Fibroblast of pulmonary artery (primary cell): ENCODE measurements at regions not wholly inside any gene's neighbourhood (a gene's known extent, or its start where the extent isn't known, plus 50 kb on each side); places are given as distances from the start of the nearest gene placed in this dataset.
"Not testable (repeated sequence)": the region's sequence is repeated elsewhere in the genome, so short reads cannot be mapped to it uniquely, and the experiment has no call there.

ENCODE experiments used
- DNase-seq: peaks from one replicate; pipeline ENCODE4 v3.0.0-alpha.2; 2010; ENCODE audit warnings: low read depth
- H3K4me3 ChIP-seq: replicated peaks from 2 replicates; pipeline ENCODE4 v1.5.1; 2011; ENCODE audit warnings: low read depth, mild to moderate bottlenecking, control low read depth, low read length, moderate library complexity
- CTCF ChIP-seq: IDR thresholded peaks from 2 replicates; pipeline ENCODE4 v1.5.1; 2011; ENCODE audit warnings: mild to moderate bottlenecking, control low read depth, low read length, inconsistent platforms; ENCODE audit errors: missing control alignments

- H3K4me3 ChIP-seq, result no peak overlapping the region
- TF ChIP-seq CTCF, result no peak
- no peak for DNase-seq
Observed at GRCh38 chr7:125966278-125967048, 1036.8 kb upstream of the POT1 start.

- TF ChIP-seq CTCF, result no peak
Observed at GRCh38 chr7:125934955-125935354, 1005.3 kb upstream of the POT1 start.

GRCh38 chr7:125934539-125934938 is 1004.9 kb upstream of the POT1 start:
- DNase-seq, result no peak
- no peak for TF ChIP-seq CTCF
- H3K4me3 ChIP-seq, result no peak overlapping the region

More at GRCh38 chr7:125934955-125935354, 1005.3 kb upstream of the POT1 start:
- no peak for DNase-seq
- H3K4me3 ChIP-seq, result no peak overlapping the region

GRCh38 chr7:125930848-125931247 is 1001.2 kb upstream of the POT1 start:
- no peak for TF ChIP-seq CTCF
- DNase-seq, result no peak
- no peak overlapping the region for H3K4me3 ChIP-seq

- TF ChIP-seq CTCF, result no peak
- DNase-seq, result no peak
- no peak overlapping the region for H3K4me3 ChIP-seq
Observed at GRCh38 chr7:125927556-125927955, 997.9 kb upstream of the POT1 start.

GRCh38 chr7:125926621-125927020 is 997.0 kb upstream of the POT1 start:
- H3K4me3 ChIP-seq, result no peak overlapping the region
- DNase-seq, result no peak
- TF ChIP-seq CTCF, result no peak

GRCh38 chr7:125924037-125924436 is 994.4 kb upstream of the POT1 start:
- DNase-seq, result no peak
- no peak for TF ChIP-seq CTCF

GRCh38 chr7:125915381-125915948 is 985.8 kb upstream of the POT1 start:
- not testable (repeated sequence) for H3K4me3 ChIP-seq, DNase-seq

More at GRCh38 chr7:125924037-125924436, 994.4 kb upstream of the POT1 start:
- no peak overlapping the region for H3K4me3 ChIP-seq
